GM12878 (cell line): ENCODE measurements at regions not wholly inside any gene's neighbourhood (a gene's known extent, or its start where the extent isn't known, plus 50 kb on each side); places are given as distances from the start of the nearest gene placed in this dataset.

Source experiments
- ATAC-seq: fragments of 200-7000 bp; cut with Tn5 transposase; 3 replicates; pipeline ENCODE4 v1.9.1; 2020; ENCODE audit warnings: mild to moderate bottlenecking, moderate library complexity
- BruUV-seq: library from RNA; stranded (reverse); fragments of 400-500 nt; replicated peaks from 2 replicates; lab custom pipeline; 2021; lab: Mats Ljungman, UMichigan
- CTCF ChIA-PET: fragments of 300-600 bp; sonication (Branson Sonifier 250); formaldehyde crosslinking; extraction: SDS; loops from one replicate; lab custom pipeline; 2021; ENCODE audit warnings: inconsistent platforms; lab: Yijun Ruan, JAX
- POLR2A ChIA-PET: fragments of 350-600 bp; formaldehyde crosslinking; extraction: SDS; loops from one replicate; lab custom pipeline; 2021; ENCODE audit warnings: inconsistent platforms; lab: Charles Lee
- RAD21 ChIA-PET: fragments of 300-600 bp; sonication (Branson Sonifier 250); formaldehyde crosslinking; loops from one replicate; lab custom pipeline; 2023; ENCODE audit warnings: antibody characterized with exemption; ENCODE audit not compliant: unreplicated experiment; lab: Charles Lee
- SMC1A ChIA-PET: fragments of 300-600 bp; sonication (Branson Sonifier 250); formaldehyde crosslinking; loops from one replicate; lab custom pipeline; 2023; ENCODE audit not compliant: unreplicated experiment, uncharacterized antibody; lab: Charles Lee
- DNase-seq: peaks from one replicate; pipeline ENCODE4 v3.0.0-alpha.2; 2011; ENCODE audit warnings: low read depth, low spot score
- FAIRE-seq: peaks from 3 replicates; lab custom pipeline; 2011; peaks lifted over from hg19 to GRCh38; lab: Jason Lieb, UNC
- H2AFZ ChIP-seq: 2 replicates; pipeline ENCODE4 v1.6.0; 2011; ENCODE audit warnings: low read depth, low read length, control low read depth; ENCODE audit not compliant: control insufficient read depth
- H3K27ac ChIP-seq: 2 replicates; pipeline ENCODE4 v1.5.1; 2011; ENCODE audit warnings: control low read depth; ENCODE audit not compliant: control insufficient read depth, insufficient read depth
- H3K27me3 ChIP-seq, 2 experiments: replicated peaks in 1 of 2; 2 replicates each; pipeline versions ENCODE4 v1.6.0 to v1.6.1; 2011; ENCODE audit warnings: low read length in 1 of 2; ENCODE audit not compliant: control insufficient read depth in 2 of 2, insufficient read depth in 2 of 2
- H3K36me3 ChIP-seq, 2 experiments: 2 replicates each; pipeline ENCODE4 v1.5.1; 2011; ENCODE audit warnings: low read length in 1 of 2; ENCODE audit not compliant: control insufficient read depth in 2 of 2, insufficient read depth in 2 of 2
- H3K4me1 ChIP-seq: 2 replicates; pipeline ENCODE4 v1.6.1; 2011; ENCODE audit warnings: mild to moderate bottlenecking, low read length, moderate library complexity, mixed read lengths; ENCODE audit not compliant: control insufficient read depth, insufficient read depth
- H3K4me2 ChIP-seq: 2 replicates; pipeline ENCODE4 v1.6.0; 2011; ENCODE audit warnings: control low read depth; ENCODE audit not compliant: control insufficient read depth, insufficient read depth
- H3K4me3 ChIP-seq: fragments of 200-600 bp; sonication (generic); 2 replicates; pipeline ENCODE4 v1.5.1; 2016
- H3K79me2 ChIP-seq: 2 replicates; pipeline ENCODE4 v1.6.0; 2011; ENCODE audit warnings: low read length; ENCODE audit not compliant: control insufficient read depth, insufficient read depth
- H3K9ac ChIP-seq: 2 replicates; pipeline ENCODE4 v1.8.0; 2011; ENCODE audit warnings: low read length, control low read depth, mixed read lengths; ENCODE audit not compliant: control insufficient read depth, insufficient read depth
- H3K9me3 ChIP-seq: replicated peaks from 3 replicates; pipeline ENCODE4 v1.5.1; 2011; ENCODE audit warnings: mild to moderate bottlenecking, low read length; ENCODE audit not compliant: control insufficient read depth, insufficient read depth
- H4K20me1 ChIP-seq: 2 replicates; pipeline ENCODE4 v1.6.0; 2011; ENCODE audit not compliant: control insufficient read depth, insufficient read depth
- CBX3 ChIP-seq: fragments of 200-600 bp; sonication (generic); IDR thresholded peaks from 2 replicates; pipeline ENCODE4 v1.6.1; 2016; ENCODE audit warnings: low read depth, borderline replicate concordance
- CEBPB ChIP-seq, 2 experiments: fragments of 150-350 bp in 1 of 2; IDR thresholded peaks; 2 replicates each; pipeline ENCODE4 v1.6.1; 2012 to 2014; ENCODE audit warnings: low read depth in 2 of 2, low read length in 2 of 2, borderline replicate concordance in 1 of 2, inconsistent platforms in 1 of 2
- DPF2 ChIP-seq: fragments of 450-650 bp; IDR thresholded peaks from 2 replicates; pipeline ENCODE4 v1.6.1; 2017; ENCODE audit warnings: mild to moderate bottlenecking
- JUND ChIP-seq: IDR thresholded peaks from 2 replicates; pipeline ENCODE4 v1.6.1; 2012; ENCODE audit warnings: low read depth, mild to moderate bottlenecking, low read length, improper control_type of control experiment, moderate library complexity
- MEF2A ChIP-seq: IDR thresholded peaks from 2 replicates; pipeline ENCODE4 v1.6.1; 2011; ENCODE audit warnings: low read depth, mild to moderate bottlenecking, low read length, moderate library complexity; ENCODE audit not compliant: insufficient read depth
- MXI1 ChIP-seq: fragments of 150-350 bp; IDR thresholded peaks from 2 replicates; pipeline ENCODE4 v1.6.1; 2011; ENCODE audit warnings: low read depth, mild to moderate bottlenecking, inconsistent platforms, low read length, improper control_type of control experiment
- NBN ChIP-seq: fragments of 450-650 bp; IDR thresholded peaks from 2 replicates; pipeline ENCODE4 v1.6.1; 2016
- NR2C2 ChIP-seq: IDR thresholded peaks from 2 replicates; pipeline ENCODE4 v1.6.1; 2011; ENCODE audit warnings: borderline replicate concordance, low read depth; ENCODE audit not compliant: control insufficient read depth, insufficient read length
- PBX3 ChIP-seq: IDR thresholded peaks from 2 replicates; pipeline ENCODE4 v1.6.1; 2011; ENCODE audit warnings: mild to moderate bottlenecking, low read depth, low read length, moderate library complexity; ENCODE audit not compliant: insufficient replicate concordance
- POLR2A ChIP-seq: IDR thresholded peaks from 2 replicates; pipeline ENCODE4 v1.6.1; 2011; ENCODE audit warnings: low read depth, mild to moderate bottlenecking, low read length
- RB1 ChIP-seq: fragments of 450-650 bp; formaldehyde crosslinking; IDR thresholded peaks from 2 replicates; pipeline ENCODE4 v1.6.1; 2017; ENCODE audit warnings: mild to moderate bottlenecking, borderline replicate concordance
- SKIL ChIP-seq: fragments of 450-650 bp; IDR thresholded peaks from 2 replicates; pipeline ENCODE4 v1.6.1; 2017; ENCODE audit warnings: mild to moderate bottlenecking, low read depth, inconsistent platforms; ENCODE audit not compliant: poor library complexity, severe bottlenecking
- SMAD1 ChIP-seq: fragments of 450-650 bp; IDR thresholded peaks from 2 replicates; pipeline ENCODE4 v1.6.1; 2018; ENCODE audit warnings: mild to moderate bottlenecking, low read depth; ENCODE audit not compliant: partially characterized antibody
- TCF7 ChIP-seq: IDR thresholded peaks from 2 replicates; pipeline ENCODE4 v1.6.1; 2014; ENCODE audit warnings: antibody characterized with exemption, borderline replicate concordance
- ZSCAN29 ChIP-seq: fragments of 450-650 bp; IDR thresholded peaks from 2 replicates; pipeline ENCODE4 v1.6.1; 2017; ENCODE audit warnings: mild to moderate bottlenecking, moderate library complexity
- WGBS: methylation state at CpG from one replicate; pipeline ENCODE4 v1.1.6; 2016; ENCODE audit warnings: low lambda C conversion rate; ENCODE audit not compliant: insufficient replicate concordance, insufficient coverage; ENCODE audit errors: missing lambda C conversion rate; 5-methylcytosine and 5-hydroxymethylcytosine counted together
- in situ Hi-C: fragments of 300-500 bp; cut with MboI; formaldehyde crosslinking; loops from 9 replicates; pipeline ENCODE4 v1.14.3; 2018; ENCODE audit warnings: mixed read lengths
- intact Hi-C: fragments of 100-400 bp; cut with micrococcal nuclease; formaldehyde crosslinking; loops from one replicate; pipeline ENCODE4 v1.14.2; 2022; ENCODE audit not compliant: unreplicated experiment
- TF ChIP-seq, protein P1 (sequence below): fragments of 450-650 bp; IDR thresholded peaks from 2 replicates; pipeline ENCODE4 v1.6.1; 2016; ENCODE audit warnings: mild to moderate bottlenecking
- TF ChIP-seq, protein P2 (sequence below): IDR thresholded peaks from 2 replicates; pipeline ENCODE4 v1.6.1; 2012; ENCODE audit warnings: low read depth, low read length, improper control_type of control experiment

DNA sequence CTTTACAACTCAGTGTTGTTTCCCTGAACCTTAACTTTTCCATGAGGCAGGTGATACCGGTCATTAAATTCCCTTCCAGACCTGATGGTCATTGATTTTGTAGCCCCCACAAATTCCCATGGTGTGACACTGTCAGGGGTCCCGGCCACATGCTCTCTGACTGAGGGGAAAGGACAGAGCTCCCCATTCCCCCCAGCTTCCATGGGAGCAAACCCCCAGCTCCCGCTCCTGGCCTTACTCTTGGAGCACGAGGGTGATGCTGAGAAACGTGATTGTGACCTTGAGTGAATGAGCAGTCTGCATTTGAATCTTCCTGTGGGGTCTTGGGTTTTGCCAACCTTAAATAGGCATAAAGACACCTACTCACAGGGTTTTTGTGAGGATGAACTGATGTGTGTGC, 366.8 kb downstream of the RPS6KC1 start (continued):
- TF ChIP-seq POLR2A (no peak), TCF7 (no peak)
- TF ChIP-seq, protein P1, sequence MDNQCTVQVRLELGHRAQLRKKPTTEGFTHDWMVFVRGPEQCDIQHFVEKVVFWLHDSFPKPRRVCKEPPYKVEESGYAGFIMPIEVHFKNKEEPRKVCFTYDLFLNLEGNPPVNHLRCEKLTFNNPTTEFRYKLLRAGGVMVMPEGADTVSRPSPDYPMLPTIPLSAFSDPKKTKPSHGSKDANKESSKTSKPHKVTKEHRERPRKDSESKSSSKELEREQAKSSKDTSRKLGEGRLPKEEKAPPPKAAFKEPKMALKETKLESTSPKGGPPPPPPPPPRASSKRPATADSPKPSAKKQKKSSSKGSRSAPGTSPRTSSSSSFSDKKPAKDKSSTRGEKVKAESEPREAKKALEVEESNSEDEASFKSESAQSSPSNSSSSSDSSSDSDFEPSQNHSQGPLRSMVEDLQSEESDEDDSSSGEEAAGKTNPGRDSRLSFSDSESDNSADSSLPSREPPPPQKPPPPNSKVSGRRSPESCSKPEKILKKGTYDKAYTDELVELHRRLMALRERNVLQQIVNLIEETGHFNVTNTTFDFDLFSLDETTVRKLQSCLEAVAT, result no peak

- no TSS peak for BruUV-seq
- in situ Hi-C loops (no loop called here), intact Hi-C loops (no loop called here)
- no peaks in the 10 kb centered on the region for H3K9me3 ChIP-seq
- ChIA-PET SMC1A (interaction anchor here (0.8 kb wide), 1 partner anchor 170 kb away, joined by 3 read pairs; no protein-coding TSS in a partner anchor), POLR2A (no interaction called here), CTCF (no interaction called here), RAD21 (no interaction called here)
- 22% methylated on average over 19 of the region's 19 CpGs for WGBS
- no peak overlapping the region for H2AFZ ChIP-seq
- H4K20me1 ChIP-seq, result no peaks in the 10 kb centered on the region; the same call in 1 of the 2 replicates
- ATAC-seq, result no peak
- H3K36me3 ChIP-seq, result no peaks in the 10 kb centered on the region
- no peaks in the 10 kb centered on the region for H3K4me1 ChIP-seq
- no peak for FAIRE-seq
- peaks cover 0 to 2% of the 10 kb centered on the region in 2 experiments; a peak in 1 of 4 replicates for H3K27me3 ChIP-seq
- no peak for DNase-seq
- H3K4me3 ChIP-seq, result no peak overlapping the region
- H3K9ac ChIP-seq, result no peak overlapping the region
- no peak overlapping the region for H3K4me2 ChIP-seq
- no peak overlapping the region for H3K27ac ChIP-seq
- no peaks in the 10 kb centered on the region for H3K79me2 ChIP-seq
- no peak for TF ChIP-seq MEF2A
- TF ChIP-seq, protein P2, sequence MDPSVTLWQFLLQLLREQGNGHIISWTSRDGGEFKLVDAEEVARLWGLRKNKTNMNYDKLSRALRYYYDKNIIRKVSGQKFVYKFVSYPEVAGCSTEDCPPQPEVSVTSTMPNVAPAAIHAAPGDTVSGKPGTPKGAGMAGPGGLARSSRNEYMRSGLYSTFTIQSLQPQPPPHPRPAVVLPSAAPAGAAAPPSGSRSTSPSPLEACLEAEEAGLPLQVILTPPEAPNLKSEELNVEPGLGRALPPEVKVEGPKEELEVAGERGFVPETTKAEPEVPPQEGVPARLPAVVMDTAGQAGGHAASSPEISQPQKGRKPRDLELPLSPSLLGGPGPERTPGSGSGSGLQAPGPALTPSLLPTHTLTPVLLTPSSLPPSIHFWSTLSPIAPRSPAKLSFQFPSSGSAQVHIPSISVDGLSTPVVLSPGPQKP, result no peak
- no peak for TF ChIP-seq CEBPB (IDR thresholded peaks at IDR 0.05; ENCODE audit: borderline replicate concordance in 1 of 2, low read depth in 2 of 2, low read length in 2 of 2)
- TF ChIP-seq SKIL, result no peak
- TF ChIP-seq CBX3, result no peak
- TF ChIP-seq JUND, result no peak
- no peak for TF ChIP-seq ZSCAN29
- TF ChIP-seq RB1, result no peak
- TF ChIP-seq PBX3, result no peak
- TF ChIP-seq DPF2, result no peak
- TF ChIP-seq SMAD1, result no peak
- TF ChIP-seq MXI1, result no peak
- TF ChIP-seq NR2C2, result no peak
- no peak for TF ChIP-seq NBN
These were observed 367.4 kb downstream of the RPS6KC1 start for GRCh38 chr1:213418268-213419071.
